ENCODE measurements at regions not wholly inside any gene's neighbourhood (a gene's known extent, or its start where the extent isn't known, plus 50 kb on each side); places are given as distances from the start of the nearest gene placed in this dataset.

GRCh38 chr6:19331089-19331488 is 506.1 kb upstream of the ID4 start:
- TF ChIP-seq CTCF (IDR thresholded peaks at IDR 0.05; ENCODE audit: poor library complexity, severe bottlenecking): no peak
- no peak for TF ChIP-seq TAF1 (IDR thresholded peaks at IDR 0.05; ENCODE audit: low read depth)
- no peak for TF ChIP-seq SMC3 (conservative IDR thresholded peaks at IDR 0.05; ENCODE audit: poor library complexity)
- no peak for TF ChIP-seq EZH2 (IDR thresholded peaks at IDR 0.05; ENCODE audit: borderline replicate concordance, insufficient read depth, low read length, poor library complexity, severe bottlenecking)
- no peak for TF ChIP-seq MXI1 (conservative IDR thresholded peaks at IDR 0.05; ENCODE audit: poor library complexity, severe bottlenecking)
- no peak for TF ChIP-seq REST (IDR thresholded peaks at IDR 0.05; ENCODE audit: borderline replicate concordance)
- no peak for TF ChIP-seq EP300 (conservative IDR thresholded peaks at IDR 0.05; ENCODE audit: poor library complexity, severe bottlenecking)
- TF ChIP-seq RAD21 (conservative IDR thresholded peaks at IDR 0.05): no peak
